HL-60 (cell line): ENCODE measurements at regions not wholly inside any gene's neighbourhood (a gene's known extent, or its start where the extent isn't known, plus 50 kb on each side); places are given as distances from the start of the nearest gene placed in this dataset.

ENCODE experiments used
- DNase-seq, 2 experiments: peaks; one replicate each; pipeline ENCODE4 v3.0.0-alpha.2; 2010 to 2020; ENCODE audit warnings: low read depth in 1 of 2, low spot score in 1 of 2
- H3K27ac ChIP-seq: fragments of 250-450 bp; sonication (Bioruptor Pico); replicated peaks from 2 replicates; pipeline ENCODE4 v1.5.1; 2020; ENCODE audit warnings: mild to moderate bottlenecking, moderate library complexity
- H3K27me3 ChIP-seq: fragments of 250-450 bp; sonication (Bioruptor Pico); 2 replicates; pipeline ENCODE4 v1.5.1; 2021; ENCODE audit warnings: mild to moderate bottlenecking, moderate library complexity; ENCODE audit not compliant: insufficient read depth, poor library complexity, severe bottlenecking
- H3K4me3 ChIP-seq: replicated peaks from 2 replicates; pipeline ENCODE4 v1.5.1; 2011; ENCODE audit warnings: mild to moderate bottlenecking, control low read depth, low read length; ENCODE audit not compliant: insufficient read depth
- GABPA ChIP-seq: IDR thresholded peaks from 2 replicates; pipeline ENCODE4 v1.6.1; 2012; ENCODE audit warnings: low read depth
- POLR2AphosphoS5 ChIP-seq: IDR thresholded peaks from 2 replicates; pipeline ENCODE4 v1.6.1; 2012; ENCODE audit warnings: low read depth
- REST ChIP-seq: IDR thresholded peaks from 2 replicates; pipeline ENCODE4 v1.6.1; 2012; ENCODE audit warnings: low read depth; ENCODE audit not compliant: insufficient replicate concordance
- SPI1 ChIP-seq: IDR thresholded peaks from 2 replicates; pipeline ENCODE4 v1.6.1; 2012; ENCODE audit warnings: low read depth, mild to moderate bottlenecking, borderline replicate concordance
- TF ChIP-seq, protein P1 (sequence below): IDR thresholded peaks from one replicate; pipeline ENCODE4 v1.5.1; 2011; ENCODE audit warnings: low read length, control low read depth, inconsistent platforms; ENCODE audit not compliant: insufficient read depth

- Histone ChIP-seq H3K27ac (no peak overlapping the region), H3K4me3 (no peak overlapping the region), H3K27me3 (no peaks in the 10 kb centered on the region)
- no peak for DNase-seq
- TF ChIP-seq REST, result no peak
- TF ChIP-seq, protein P1, sequence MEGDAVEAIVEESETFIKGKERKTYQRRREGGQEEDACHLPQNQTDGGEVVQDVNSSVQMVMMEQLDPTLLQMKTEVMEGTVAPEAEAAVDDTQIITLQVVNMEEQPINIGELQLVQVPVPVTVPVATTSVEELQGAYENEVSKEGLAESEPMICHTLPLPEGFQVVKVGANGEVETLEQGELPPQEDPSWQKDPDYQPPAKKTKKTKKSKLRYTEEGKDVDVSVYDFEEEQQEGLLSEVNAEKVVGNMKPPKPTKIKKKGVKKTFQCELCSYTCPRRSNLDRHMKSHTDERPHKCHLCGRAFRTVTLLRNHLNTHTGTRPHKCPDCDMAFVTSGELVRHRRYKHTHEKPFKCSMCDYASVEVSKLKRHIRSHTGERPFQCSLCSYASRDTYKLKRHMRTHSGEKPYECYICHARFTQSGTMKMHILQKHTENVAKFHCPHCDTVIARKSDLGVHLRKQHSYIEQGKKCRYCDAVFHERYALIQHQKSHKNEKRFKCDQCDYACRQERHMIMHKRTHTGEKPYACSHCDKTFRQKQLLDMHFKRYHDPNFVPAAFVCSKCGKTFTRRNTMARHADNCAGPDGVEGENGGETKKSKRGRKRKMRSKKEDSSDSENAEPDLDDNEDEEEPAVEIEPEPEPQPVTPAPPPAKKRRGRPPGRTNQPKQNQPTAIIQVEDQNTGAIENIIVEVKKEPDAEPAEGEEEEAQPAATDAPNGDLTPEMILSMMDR, result no peak
- no peak for TF ChIP-seq POLR2AphosphoS5
- no peak for TF ChIP-seq GABPA
Observed at GRCh38 chr14:42200957-42201356, 594.3 kb downstream of the LRFN5 start.

GRCh38 chr14:42198010-42198409, 591.3 kb downstream of the LRFN5 start:
- TF ChIP-seq, protein P1, result no peak
- TF ChIP-seq SPI1, result no peak
- TF ChIP-seq GABPA, result no peak
- TF ChIP-seq POLR2AphosphoS5, result no peak
- TF ChIP-seq REST, result no peak
- Histone ChIP-seq H3K27ac (no peak overlapping the region), H3K4me3 (no peak overlapping the region), H3K27me3 (no peaks in the 10 kb centered on the region)
- no peak for DNase-seq

DNA sequence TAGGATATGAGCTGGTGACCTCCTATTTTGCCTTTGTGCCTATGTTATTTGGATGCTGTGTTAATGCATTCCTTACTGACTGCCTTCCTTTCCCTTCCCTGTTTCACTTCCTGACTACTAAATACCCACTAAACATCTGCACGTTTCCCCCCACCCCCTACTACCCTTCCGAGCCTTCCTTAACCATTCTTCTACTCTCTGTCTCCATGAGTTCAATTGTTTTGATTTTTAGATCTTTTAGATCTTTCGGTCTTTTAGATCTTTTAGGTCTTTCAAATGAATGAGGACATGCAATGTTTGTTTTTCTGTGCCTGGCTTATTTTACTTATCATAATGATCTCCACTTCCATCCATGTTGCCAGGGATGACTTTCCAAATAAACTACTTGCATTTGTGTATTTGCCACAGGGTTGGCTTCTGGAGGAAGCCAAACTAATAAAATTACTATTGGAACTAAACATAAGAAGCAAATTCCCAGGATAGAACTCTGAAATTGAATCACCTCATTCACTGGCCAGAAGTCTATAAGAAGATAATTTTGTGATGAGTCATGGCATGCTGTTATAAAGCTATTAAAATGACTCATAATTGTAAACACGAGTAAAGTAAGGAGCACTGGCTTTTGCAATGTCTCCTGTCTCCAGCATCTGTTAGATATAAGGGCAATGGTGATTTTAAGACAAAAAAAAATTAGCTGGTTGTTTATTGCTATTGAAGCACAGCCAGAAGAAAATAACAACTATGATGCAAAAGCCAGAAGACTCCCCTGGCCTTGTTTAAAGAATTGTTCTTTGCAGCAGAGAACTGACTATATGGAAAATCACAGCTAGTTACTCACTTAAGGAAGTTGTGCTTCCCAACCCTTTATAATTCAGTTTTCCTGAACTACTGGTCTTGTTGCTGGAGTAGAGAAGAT, 586.3 kb downstream of the LRFN5 start:
- H3K4me3 ChIP-seq, result no peak overlapping the region
- H3K27me3 ChIP-seq, result no peaks in the 10 kb centered on the region
- TF ChIP-seq SPI1 (no peak), REST (no peak), GABPA (no peak), POLR2AphosphoS5 (no peak)
- TF ChIP-seq, protein P1, result no peak
- no peak for DNase-seq
- H3K27ac ChIP-seq, result no peak overlapping the region
